ENCODE measurements at regions not wholly inside any gene's neighbourhood (a gene's known extent, or its start where the extent isn't known, plus 50 kb on each side); places are given as distances from the start of the nearest gene placed in this dataset.

GRCh38 chr12:28618772-28619171 is 428.5 kb downstream of the CCDC91 start:
- no peak for DNase-seq (ENCODE audit: low read depth in 1 of 2, low spot score in 1 of 2)
- Histone ChIP-seq H3K27ac (replicated peaks) (no peak overlapping the region), H3K27me3 (ENCODE audit: insufficient read depth, poor library complexity, severe bottlenecking) (no peaks in the 10 kb centered on the region), H3K4me3 (replicated peaks; ENCODE audit: insufficient read depth, low read length) (no peak overlapping the region)
- TF ChIP-seq POLR2AphosphoS5 (IDR thresholded peaks at IDR 0.05; ENCODE audit: low read depth) (no peak), SPI1 (IDR thresholded peaks at IDR 0.05; ENCODE audit: borderline replicate concordance, low read depth) (no peak), GABPA (IDR thresholded peaks at IDR 0.05; ENCODE audit: low read depth) (no peak), CTCF (IDR thresholded peaks at IDR 0.05; ENCODE audit: insufficient read depth, low read length) (no peak)
- TF ChIP-seq, protein P1, sequence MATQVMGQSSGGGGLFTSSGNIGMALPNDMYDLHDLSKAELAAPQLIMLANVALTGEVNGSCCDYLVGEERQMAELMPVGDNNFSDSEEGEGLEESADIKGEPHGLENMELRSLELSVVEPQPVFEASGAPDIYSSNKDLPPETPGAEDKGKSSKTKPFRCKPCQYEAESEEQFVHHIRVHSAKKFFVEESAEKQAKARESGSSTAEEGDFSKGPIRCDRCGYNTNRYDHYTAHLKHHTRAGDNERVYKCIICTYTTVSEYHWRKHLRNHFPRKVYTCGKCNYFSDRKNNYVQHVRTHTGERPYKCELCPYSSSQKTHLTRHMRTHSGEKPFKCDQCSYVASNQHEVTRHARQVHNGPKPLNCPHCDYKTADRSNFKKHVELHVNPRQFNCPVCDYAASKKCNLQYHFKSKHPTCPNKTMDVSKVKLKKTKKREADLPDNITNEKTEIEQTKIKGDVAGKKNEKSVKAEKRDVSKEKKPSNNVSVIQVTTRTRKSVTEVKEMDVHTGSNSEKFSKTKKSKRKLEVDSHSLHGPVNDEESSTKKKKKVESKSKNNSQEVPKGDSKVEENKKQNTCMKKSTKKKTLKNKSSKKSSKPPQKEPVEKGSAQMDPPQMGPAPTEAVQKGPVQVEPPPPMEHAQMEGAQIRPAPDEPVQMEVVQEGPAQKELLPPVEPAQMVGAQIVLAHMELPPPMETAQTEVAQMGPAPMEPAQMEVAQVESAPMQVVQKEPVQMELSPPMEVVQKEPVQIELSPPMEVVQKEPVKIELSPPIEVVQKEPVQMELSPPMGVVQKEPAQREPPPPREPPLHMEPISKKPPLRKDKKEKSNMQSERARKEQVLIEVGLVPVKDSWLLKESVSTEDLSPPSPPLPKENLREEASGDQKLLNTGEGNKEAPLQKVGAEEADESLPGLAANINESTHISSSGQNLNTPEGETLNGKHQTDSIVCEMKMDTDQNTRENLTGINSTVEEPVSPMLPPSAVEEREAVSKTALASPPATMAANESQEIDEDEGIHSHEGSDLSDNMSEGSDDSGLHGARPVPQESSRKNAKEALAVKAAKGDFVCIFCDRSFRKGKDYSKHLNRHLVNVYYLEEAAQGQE (IDR thresholded peaks at IDR 0.05; ENCODE audit: insufficient replicate concordance, low read depth): no peak

DNA sequence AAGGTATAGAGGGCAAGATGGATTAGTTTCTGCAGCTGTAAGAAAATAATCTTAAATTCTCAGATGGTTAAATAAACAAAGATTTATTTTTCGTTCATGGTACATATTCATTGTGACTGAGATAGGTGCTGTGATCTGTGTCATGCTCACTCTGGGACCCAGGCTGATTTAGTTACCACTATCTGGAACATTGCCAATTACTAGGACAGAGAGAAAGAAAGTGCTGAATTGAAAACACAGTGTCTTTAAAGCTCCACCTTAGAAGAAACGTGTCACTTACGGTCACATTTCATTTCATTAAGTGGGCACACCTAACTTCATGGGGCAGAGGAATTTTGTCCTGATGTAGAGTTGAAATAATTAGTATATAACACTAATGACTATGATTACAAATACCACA is 430.0 kb downstream of the CCDC91 start:
- Histone ChIP-seq H3K27ac (replicated peaks) (no peak overlapping the region), H3K4me3 (replicated peaks; ENCODE audit: insufficient read depth, low read length) (no peak overlapping the region), H3K27me3 (ENCODE audit: insufficient read depth, poor library complexity, severe bottlenecking) (no peaks in the 10 kb centered on the region)
- TF ChIP-seq, protein P1 (IDR thresholded peaks at IDR 0.05; ENCODE audit: insufficient replicate concordance, low read depth): no peak
- TF ChIP-seq CTCF (IDR thresholded peaks at IDR 0.05; ENCODE audit: insufficient read depth, low read length) (no peak), SPI1 (IDR thresholded peaks at IDR 0.05; ENCODE audit: borderline replicate concordance, low read depth) (no peak), POLR2AphosphoS5 (IDR thresholded peaks at IDR 0.05; ENCODE audit: low read depth) (no peak), GABPA (IDR thresholded peaks at IDR 0.05; ENCODE audit: low read depth) (no peak)
- no peak for DNase-seq (ENCODE audit: low read depth in 1 of 2, low spot score in 1 of 2)

DNA sequence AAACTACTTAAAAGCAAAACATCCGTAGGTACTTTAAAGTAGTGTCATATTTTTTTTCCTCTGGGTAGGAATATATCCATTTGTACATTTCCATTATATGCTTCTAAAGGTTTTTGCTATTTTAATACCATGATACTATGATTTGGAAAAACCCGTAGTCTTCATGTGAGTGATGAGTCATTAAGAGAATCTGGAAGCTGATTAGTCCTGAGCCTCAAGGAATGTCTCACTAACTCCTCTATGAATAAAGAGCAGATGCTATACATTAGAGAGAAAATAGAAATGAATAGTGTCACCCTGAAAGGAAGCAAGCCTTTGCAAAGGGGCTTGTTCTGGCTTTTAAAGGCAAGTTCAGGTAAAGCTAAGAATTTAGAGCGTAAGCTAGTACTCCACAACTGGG is 432.1 kb downstream of the CCDC91 start:
- TF ChIP-seq SPI1 (IDR thresholded peaks at IDR 0.05; ENCODE audit: borderline replicate concordance, low read depth): no peak
- no peaks in the 10 kb centered on the region for H3K27me3 ChIP-seq (ENCODE audit: insufficient read depth, poor library complexity, severe bottlenecking)
- no peak overlapping the region for H3K4me3 ChIP-seq (replicated peaks; ENCODE audit: insufficient read depth, low read length)
- no peak overlapping the region for H3K27ac ChIP-seq (replicated peaks)
- DNase-seq (ENCODE audit: low read depth in 1 of 2, low spot score in 1 of 2): no peak

DNA sequence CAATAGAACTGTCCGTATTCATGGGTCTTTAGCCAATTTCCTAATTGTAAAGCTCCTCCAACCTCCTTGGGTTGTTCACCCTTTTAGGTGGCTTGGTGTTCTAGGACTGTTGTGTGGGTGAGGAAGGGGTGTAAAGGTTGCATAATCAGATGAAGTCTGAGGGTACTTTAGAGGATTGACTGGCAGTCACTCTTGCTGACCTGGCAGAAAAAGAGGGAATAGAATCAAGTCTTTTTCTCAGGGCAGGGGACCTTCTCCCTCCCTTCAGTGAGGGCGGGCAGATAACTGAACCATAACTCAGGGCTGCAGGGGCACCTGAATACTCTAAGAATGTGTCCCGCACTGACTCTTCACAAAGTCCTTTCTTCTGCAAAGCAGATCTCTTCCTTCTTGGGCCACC is 436.2 kb downstream of the CCDC91 start:
- TF ChIP-seq CTCF (IDR thresholded peaks at IDR 0.05; ENCODE audit: insufficient read depth, low read length): no peak
- no peak for TF ChIP-seq SPI1 (IDR thresholded peaks at IDR 0.05; ENCODE audit: borderline replicate concordance, low read depth)
- TF ChIP-seq, protein P1 (IDR thresholded peaks at IDR 0.05; ENCODE audit: insufficient replicate concordance, low read depth): no peak
- no peak for TF ChIP-seq POLR2AphosphoS5 (IDR thresholded peaks at IDR 0.05; ENCODE audit: low read depth)
- no peak for TF ChIP-seq GABPA (IDR thresholded peaks at IDR 0.05; ENCODE audit: low read depth)
- DNase-seq (ENCODE audit: low read depth in 1 of 2, low spot score in 1 of 2): no peak
- Histone ChIP-seq H3K27ac (replicated peaks) (no peak overlapping the region), H3K27me3 (ENCODE audit: insufficient read depth, poor library complexity, severe bottlenecking) (no peaks in the 10 kb centered on the region), H3K4me3 (replicated peaks; ENCODE audit: insufficient read depth, low read length) (no peak overlapping the region)

Data from HL-60 (cell line).